Liver (tissue), 2 donors: ENCODE measurements at regions not wholly inside any gene's neighbourhood (a gene's known extent, or its start where the extent isn't known, plus 50 kb on each side); places are given as distances from the start of the nearest gene placed in this dataset.

Experiments used
- CTCF ChIP-seq: fragments of 150-350 bp; IDR thresholded peaks from 2 replicates; pipeline ENCODE4 v1.5.1; 2017; ENCODE audit warnings: improper control_type of control experiment, low read depth, low read length; ENCODE audit not compliant: missing input control
- REST ChIP-seq: IDR thresholded peaks from 2 replicates; pipeline ENCODE4 v1.6.1; 2016; ENCODE audit warnings: antibody characterized with exemption, mild to moderate bottlenecking
- donor health status: healthy.

GRCh38 chr18:10261344-10262276, 192.8 kb upstream of the APCDD1 start:
- no peak for TF ChIP-seq CTCF
- TF ChIP-seq REST, result no peak
